HG02798 (cell line): ENCODE measurements at regions not wholly inside any gene's neighbourhood (a gene's known extent, or its start where the extent isn't known, plus 50 kb on each side); places are given as distances from the start of the nearest gene placed in this dataset.
"Not testable (repeated sequence)": the region's sequence is repeated elsewhere in the genome, so short reads cannot be mapped to it uniquely, and the experiment has no call there.

Experiments used
- ATAC-seq: cut with Tn5 transposase; IDR thresholded peaks from one replicate; pipeline ENCODE4 v1.9.1; 2021; ENCODE audit warnings: mild to moderate bottlenecking; ENCODE audit not compliant: unreplicated experiment, poor library complexity

GRCh38 chr12:127487031-127487430, 779.9 kb upstream of the TMEM132C start:
- no peak for ATAC-seq

- ATAC-seq = no peak
Observed at GRCh38 chr12:127489061-127489460, 777.9 kb upstream of the TMEM132C start.

- no peak for ATAC-seq
Observed at GRCh38 chr12:127494961-127495915, 771.7 kb upstream of the TMEM132C start.

GRCh38 chr12:127496255-127496654, 770.7 kb upstream of the TMEM132C start:
- ATAC-seq = no peak

- ATAC-seq = no peak
Observed at GRCh38 chr12:127500512-127501035, 766.4 kb upstream of the TMEM132C start.

DNA sequence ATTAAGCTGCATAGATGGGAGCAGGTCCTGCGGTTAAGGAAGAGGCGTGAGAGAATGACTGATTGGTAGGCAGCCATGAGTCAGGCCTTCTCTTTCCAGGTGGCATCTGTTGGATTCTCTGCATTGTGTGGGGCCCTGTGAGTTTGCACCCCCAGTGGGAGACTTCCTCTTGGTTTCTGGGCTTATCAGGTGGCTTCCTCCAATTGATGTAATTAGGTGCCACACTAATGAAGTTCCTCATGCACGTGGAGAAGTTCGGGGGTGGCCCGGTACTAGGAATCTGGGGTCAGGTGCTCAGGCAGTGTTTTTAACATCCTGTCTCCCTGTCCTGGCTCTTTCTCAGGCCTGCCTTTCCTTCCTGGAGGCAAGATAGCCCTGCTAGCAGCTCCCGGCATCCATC, 765.1 kb upstream of the TMEM132C start:
- ATAC-seq = no peak

DNA sequence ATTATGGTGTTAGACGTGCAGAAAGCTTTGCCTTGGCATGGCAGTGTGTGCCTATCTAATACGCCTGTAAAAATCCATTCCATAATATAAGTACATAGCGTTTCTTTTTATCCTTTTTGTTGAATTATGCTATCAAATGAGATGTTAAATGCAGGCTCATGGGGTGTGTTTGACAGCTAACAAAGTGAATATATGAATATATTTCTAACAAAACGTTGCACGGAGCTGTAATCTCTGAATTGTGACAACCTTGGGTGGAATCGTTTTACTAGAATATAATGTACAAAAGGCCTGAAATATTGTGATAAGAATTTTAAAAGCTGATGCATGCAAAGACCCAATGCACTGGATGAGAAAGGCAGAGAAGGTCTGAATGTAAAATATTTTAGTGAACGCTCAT, 763.7 kb upstream of the TMEM132C start:
- no peak for ATAC-seq

GRCh38 chr12:127503996-127504395, 763.0 kb upstream of the TMEM132C start:
- ATAC-seq = not testable (repeated sequence)

GRCh38 chr12:127504874-127505273, 762.1 kb upstream of the TMEM132C start:
- ATAC-seq = no peak

DNA sequence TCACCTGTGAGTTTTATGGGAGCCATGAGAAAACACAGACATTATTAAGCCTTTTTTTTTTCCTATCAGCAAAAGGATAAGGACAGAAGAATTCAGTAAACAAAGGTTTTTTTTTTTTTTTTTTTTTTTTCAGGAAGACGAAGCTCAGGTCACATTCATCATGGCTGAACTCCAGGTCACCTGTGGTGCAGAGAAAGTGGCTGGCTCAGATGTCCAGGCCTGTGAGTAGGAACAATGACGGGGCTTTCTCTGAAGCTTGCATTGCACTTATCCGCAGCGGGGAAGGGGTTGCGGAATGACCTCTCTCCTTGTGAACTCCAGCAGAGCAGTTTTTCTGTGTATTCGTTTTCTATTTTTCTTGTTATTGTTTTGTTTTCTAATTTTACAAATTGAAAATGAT, 759.6 kb upstream of the TMEM132C start:
- no peak for ATAC-seq

DNA sequence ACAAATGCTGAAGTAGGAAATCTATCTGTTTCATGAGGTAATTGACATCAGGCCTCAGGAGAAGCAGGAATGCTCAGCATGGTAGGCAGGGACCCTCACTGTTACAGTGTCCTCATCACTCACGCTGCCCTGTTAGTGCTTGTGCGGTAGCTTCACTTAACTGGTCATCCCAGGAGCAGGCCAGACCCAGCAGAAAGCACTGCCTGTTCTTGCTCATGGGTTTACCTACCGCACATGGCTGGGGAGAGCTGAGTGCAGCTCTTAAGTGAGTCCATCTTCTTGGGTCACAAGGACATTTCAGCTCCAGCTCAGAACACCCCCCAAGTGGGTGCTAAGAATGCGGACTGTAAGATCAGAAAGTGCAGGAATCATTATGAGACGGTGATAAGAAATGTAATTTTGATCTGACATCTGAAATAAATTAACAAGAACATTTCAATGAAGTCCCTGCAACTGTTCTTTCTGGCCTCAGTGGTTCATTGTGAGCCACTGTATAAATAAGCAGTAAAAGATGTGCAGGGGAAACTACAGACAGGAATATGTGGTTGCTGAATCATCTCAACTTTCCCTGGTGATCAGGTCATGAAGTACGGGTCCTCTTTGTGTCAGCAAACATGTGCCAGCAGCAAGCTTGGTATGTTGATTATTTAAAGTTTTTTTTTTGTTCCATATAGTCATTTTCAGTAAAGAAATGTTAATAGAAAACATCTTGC, 757.7 kb upstream of the TMEM132C start:
- no peak for ATAC-seq

DNA sequence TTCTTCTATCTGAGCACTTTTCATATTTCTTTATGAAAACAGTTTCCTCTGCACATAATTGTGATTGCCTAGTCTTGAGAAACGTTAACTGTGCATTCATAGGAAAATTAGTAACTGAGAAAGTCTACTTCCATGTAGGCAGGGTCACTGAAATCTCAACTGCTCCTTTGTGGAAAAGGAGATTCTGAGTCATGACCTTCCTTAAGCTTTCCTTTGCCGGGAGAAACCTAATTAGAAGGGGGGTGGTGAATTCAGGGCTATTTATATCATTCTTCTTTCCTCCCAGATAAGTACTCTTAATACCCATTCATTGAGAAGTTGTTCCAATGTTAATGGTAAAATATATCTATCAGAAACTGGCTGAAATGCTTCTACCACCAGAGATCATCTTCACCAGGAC, 751.0 kb upstream of the TMEM132C start:
- no peak for ATAC-seq

DNA sequence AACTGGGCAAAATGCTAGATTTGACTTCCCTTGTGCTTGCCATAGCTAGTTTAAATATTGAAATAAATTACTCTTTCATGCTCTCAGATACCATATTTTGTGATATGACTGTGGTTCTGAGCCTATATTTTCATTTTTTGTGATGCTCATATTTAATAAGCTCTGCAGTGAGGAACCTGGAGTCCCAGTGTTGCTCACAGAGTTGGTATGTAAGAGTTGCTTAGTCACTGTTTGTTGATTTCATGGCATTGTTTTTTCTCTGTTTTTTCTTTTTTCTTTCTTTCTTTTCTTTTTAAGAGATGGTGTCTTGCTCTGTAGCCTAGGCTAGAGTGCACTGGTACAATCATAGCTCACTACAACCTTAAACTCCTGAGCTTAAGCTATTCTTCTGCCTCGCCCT, 750.5 kb upstream of the TMEM132C start:
- ATAC-seq = no peak

GRCh38 chr12:127519779-127520178, 747.2 kb upstream of the TMEM132C start:
- no peak for ATAC-seq

GRCh38 chr12:127526925-127527324, 740.0 kb upstream of the TMEM132C start:
- no peak for ATAC-seq

DNA sequence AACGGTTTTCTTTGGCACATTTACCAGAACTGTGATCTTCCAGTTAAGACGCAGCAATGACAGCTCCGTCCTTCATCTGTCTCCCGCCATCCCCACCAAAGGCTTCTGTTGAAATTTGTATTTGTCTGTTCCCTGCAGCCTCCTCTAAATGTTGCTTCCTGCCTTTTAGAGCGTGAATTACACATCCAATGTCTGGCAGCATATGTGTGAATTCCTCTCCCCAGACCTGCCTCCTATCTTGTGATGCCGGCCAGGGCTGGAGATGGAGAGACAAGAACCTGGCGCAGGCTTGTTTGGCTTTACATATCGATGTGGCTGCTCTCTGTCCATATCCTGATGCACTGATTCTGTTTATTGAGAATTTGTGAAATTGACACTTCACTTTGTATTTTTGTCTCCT, 738.4 kb upstream of the TMEM132C start:
- no peak for ATAC-seq

DNA sequence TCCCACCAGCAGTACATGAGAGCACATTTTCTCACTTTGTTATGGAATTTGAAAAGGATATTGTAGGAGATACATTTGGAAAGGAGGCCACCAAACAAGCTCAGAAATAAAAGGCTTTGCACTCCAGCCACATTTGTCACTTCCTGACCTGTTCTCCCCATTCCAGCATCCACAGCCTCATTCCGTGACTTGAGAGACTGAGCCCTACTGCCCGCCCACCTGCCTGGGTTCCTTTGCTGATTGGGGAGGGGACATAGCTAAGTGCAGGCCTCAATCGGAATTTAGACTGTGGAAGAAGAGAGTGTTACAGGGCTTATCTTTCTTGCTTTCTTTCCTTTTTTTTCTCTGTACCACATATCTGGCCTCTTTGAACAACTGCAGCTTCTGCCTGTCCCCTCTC, 735.4 kb upstream of the TMEM132C start:
- no peak for ATAC-seq

- no peak for ATAC-seq
Observed at GRCh38 chr12:127533353-127533752, 733.6 kb upstream of the TMEM132C start.

DNA sequence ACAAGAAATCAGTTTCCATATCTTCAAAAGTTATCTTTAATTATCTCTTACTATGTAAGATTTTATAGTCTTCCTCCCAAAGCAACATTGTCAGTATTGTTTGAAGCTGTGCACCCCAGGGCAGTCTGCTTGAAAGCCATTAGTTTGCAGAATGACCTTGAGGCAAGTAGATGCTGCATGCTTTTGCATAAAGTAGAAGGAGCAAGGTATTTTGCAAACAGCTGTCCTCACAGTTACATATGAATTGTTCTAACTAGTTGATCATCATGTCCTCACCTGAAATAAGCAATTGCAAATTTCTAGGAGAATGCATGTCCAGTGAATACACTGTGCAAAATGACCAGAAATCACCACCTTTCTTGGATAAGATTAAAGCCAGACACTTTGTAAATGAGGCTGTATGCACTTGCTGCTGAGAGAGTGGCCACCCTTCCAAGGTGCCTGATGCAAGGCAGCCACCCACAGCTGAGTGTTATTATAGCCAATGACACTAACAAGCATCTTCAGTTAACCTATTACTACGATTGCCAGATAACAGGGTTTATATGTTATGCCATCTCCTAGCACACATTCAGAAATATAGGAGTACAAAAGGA, 730.0 kb upstream of the TMEM132C start:
- no peak for ATAC-seq

- ATAC-seq = no peak
Observed at GRCh38 chr12:127538316-127538715, 728.7 kb upstream of the TMEM132C start.
